ENCODE measurements at regions not wholly inside any gene's neighbourhood (a gene's known extent, or its start where the extent isn't known, plus 50 kb on each side); places are given as distances from the start of the nearest gene placed in this dataset.
"Not testable (repeated sequence)": the region's sequence is repeated elsewhere in the genome, so short reads cannot be mapped to it uniquely, and the experiment has no call there.

DNA sequence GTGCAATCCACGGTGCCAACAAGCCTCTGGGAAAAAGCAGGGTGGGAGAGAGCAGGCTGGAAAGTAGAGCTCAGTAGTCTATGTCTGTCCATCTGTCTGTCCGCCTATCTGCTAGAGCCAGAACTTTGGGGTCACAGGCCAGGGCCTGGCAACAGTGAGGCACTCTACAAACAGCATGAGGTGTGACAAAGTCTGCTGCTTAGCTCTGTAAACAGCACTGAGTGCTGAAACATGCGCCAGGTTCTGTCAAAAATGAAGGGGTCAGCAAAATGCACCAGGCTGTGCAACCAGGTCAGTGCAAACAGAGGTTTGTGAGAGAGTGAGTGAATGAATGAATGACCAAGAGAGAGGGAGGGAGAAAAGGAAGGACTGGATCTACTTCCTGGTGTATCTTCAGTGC lies 936.5 kb downstream of the SPATA31A6 start:
- TF ChIP-seq POLR2A, EP300, POLR2AphosphoS5 (IDR thresholded peaks at IDR 0.05): not testable (repeated sequence)
- TF ChIP-seq, protein P1, sequence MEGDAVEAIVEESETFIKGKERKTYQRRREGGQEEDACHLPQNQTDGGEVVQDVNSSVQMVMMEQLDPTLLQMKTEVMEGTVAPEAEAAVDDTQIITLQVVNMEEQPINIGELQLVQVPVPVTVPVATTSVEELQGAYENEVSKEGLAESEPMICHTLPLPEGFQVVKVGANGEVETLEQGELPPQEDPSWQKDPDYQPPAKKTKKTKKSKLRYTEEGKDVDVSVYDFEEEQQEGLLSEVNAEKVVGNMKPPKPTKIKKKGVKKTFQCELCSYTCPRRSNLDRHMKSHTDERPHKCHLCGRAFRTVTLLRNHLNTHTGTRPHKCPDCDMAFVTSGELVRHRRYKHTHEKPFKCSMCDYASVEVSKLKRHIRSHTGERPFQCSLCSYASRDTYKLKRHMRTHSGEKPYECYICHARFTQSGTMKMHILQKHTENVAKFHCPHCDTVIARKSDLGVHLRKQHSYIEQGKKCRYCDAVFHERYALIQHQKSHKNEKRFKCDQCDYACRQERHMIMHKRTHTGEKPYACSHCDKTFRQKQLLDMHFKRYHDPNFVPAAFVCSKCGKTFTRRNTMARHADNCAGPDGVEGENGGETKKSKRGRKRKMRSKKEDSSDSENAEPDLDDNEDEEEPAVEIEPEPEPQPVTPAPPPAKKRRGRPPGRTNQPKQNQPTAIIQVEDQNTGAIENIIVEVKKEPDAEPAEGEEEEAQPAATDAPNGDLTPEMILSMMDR (IDR thresholded peaks at IDR 0.05), result not testable (repeated sequence)

All from gastroesophageal sphincter (tissue), 3 donors.